NOMO-1 treated with DMSO at 0.1 percent for 48 hours (cell line): ENCODE measurements at regions not wholly inside any gene's neighbourhood (a gene's known extent, or its start where the extent isn't known, plus 50 kb on each side); places are given as distances from the start of the nearest gene placed in this dataset.
A peak's percentile ranks its signal among the peaks of the same experiment; 100 is the strongest.
"Not testable (repeated sequence)": the region's sequence is repeated elsewhere in the genome, so short reads cannot be mapped to it uniquely, and the experiment has no call there.

Experiments
- DNase-seq: peaks from one replicate; lab custom pipeline; 2025; ENCODE audit not compliant: unreplicated experiment; lab: John Stamatoyannopoulos, UW

GRCh38 chr5:78726571-78726970, 78.0 kb upstream of the LHFPL2 start:
- DNase-seq = no peak

- no peak for DNase-seq
These were observed 77.4 kb upstream of the LHFPL2 start for GRCh38 chr5:78726003-78726402.

DNA sequence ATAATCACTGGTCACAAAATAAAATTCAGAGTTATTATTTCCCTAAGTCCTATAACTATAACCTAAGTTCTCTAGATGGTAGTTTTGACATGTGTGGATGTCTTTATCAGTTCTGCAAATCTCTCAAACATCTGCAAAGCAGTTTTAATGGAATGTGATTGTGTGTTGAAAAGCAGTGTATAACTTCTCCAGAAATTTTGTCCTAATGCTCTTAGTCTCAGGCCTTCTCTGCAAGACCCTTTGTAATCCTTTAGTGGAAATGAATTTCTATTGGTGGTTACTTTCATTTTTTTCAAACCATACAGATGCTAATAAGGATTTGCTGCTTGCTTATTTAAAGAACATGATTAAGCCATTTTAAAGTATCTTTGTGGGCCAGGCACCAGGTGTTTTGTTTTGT, 75.5 kb upstream of the LHFPL2 start:
- DNase-seq = no peak

- no peak for DNase-seq
These were observed 72.4 kb upstream of the LHFPL2 start for GRCh38 chr5:78720997-78721396.

- DNase-seq = no peak
These were observed 71.8 kb upstream of the LHFPL2 start for GRCh38 chr5:78720227-78720985.

DNA sequence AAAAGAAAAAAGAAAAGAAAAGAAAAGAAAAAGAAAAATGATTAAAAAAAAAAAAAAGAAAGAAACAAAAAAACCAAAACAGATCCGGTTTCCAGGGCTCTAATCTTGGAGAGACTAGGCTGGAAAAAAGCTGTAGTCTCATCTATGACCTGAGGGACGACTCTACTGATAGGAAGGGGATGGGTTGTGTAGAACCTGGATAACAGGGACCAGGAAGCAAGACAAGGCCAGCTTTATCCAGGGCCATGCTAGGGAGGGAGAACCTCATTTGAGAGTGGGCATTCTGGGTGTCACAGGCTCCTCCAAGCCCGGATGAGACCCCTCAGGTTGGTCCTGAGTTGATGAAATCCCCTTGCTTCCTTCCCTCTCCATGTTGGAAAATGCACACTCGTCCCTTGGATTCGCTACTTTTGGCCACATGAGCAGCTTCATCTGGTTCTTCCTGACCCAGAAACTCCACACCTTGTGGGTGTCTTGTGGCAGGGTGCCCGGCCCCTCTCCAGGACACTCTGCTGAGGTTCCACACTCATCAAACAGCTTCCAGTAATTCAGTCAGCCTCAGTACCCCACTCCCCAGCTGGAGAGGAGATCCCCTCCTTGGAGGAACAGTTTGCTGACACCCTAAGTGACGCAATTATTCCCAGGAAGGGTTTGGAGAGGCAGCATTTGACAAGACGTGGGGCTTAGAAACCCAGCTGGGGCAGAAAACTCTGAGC, 71.1 kb upstream of the LHFPL2 start:
- no peak for DNase-seq

DNA sequence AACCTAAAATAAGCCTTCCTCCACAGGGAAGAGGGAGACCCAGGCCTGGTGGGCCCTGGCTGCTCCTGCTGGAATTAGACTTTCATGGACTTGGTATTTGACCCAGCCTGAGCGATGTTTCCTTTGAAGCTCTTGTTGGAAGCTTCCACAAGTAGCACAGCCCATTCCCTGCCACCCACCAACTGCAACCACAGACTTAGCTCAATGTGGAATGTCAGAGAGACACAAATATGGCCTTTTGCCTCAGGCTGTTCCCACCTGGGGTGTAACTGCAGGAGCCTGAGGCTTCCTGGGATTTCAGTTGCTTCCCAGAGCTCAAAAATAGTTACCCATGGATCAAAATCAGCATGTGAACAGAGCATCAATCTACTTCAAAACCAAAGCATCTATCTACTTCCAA, 70.3 kb upstream of the LHFPL2 start:
- DNase-seq = no peak

DNA sequence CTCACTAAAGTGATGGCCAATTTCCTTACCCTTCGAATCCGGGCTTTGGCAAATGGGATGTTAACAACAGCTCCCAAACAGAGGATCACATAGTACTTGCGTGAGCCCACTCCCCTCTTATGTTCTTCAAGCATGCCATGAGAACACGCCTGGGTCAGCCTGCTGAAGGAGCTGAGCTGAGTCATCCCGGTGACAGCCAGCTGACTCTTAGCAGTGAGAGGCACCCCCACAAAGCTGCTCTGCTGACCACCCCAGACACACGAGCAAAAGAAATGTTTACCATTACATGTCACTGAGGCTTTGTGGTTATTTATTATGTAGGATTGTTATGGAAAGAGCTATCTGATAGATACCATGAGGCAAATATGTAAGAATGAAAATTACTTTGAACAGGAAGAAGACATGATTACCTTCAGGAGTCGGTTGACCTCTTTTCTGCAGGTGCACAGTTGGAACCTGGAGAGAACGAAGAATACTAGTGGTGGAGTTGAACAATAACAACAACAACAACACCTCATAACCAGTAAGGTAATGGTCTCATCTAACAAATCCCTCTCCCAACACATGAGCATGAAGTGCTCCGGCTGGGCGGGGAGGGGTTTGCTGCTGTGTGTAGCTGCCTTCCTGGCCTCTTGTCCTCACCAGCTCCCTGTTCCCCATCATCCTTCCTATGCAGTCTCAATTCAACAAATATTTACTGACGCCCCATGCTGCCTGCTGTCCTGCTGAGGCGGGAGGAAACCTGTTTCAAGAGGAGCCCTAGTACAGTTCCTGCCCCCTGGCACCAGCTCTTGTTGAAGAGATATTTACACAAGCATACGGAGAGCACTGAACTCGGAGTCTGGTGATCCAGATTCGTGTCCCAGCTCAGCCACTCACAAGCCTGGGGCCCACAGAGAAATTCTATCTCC, 69.4 kb upstream of the LHFPL2 start:
- no peak for DNase-seq

DNA sequence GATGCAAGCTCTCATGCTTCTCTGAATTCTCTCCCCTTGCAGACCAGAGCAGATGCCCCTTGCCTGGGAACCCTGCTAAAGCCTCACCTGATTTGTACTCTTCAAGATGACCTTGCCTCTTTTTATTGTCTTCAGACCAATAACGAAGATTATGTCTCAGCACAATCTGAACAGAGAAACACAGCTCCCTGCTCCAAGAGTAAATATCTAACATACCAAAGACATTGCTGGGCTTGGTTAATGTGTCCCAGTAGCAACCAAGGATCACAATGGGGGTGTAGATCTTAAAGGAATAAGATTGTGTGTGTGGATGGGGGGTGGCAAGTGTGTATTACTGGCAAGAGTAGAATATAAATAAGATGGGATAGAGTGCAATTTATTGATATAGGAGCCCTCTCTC, 67.6 kb upstream of the LHFPL2 start:
- no peak for DNase-seq

DNA sequence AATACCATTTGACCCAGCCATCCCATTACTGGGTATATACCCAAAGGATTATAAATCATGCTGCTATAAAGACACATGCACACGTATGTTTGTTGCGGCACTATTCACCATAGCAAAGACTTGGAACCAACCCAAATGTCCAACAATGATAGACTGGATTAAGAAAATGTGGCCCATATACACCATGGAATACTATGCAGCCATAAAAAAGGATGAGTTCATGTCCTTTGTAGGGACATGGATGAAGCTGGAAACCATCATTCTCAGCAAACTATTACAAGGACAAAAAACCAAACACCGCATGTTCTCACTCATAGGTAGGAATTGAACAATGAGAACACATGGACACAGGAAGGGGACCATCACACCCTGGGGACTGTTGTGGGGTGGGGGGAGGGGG, 66.8 kb upstream of the LHFPL2 start:
- not testable (repeated sequence) for DNase-seq

GRCh38 chr5:78711670-78712069, 63.1 kb upstream of the LHFPL2 start:
- DNase-seq = not testable (repeated sequence)

DNA sequence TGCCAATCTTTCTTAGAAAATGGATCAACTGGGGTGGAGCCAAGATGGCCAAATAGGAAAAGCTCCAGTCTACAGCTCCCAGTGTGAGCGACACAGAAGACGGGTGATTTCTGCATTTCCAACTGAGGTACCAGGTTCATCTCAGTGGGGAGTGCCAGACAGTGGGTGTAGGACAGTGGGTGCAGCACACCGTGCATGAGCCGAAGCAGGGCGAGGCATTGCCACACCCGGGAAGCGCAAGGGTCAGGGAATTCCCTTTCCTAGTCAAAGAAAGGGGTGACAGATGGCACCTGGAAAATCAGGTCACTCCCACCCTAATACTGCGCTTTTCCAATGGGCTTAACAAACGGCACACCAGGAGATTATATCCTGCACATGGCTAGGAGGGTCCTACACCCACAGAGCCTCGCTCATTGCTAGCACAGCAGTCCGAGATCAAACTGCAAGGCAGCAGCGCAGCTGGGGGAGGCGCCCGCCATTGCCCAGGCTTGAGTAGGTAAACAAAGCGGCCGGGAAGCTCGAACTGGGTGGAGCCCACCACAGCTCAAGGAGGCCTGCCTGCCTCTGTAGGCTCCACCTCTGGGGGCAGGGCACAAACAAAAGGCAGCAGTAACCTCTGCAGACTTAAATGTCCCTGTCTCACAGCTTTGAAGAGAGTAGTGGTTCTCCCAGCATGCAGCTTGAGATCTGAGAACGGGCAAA, 61.3 kb upstream of the LHFPL2 start:
- DNase-seq = not testable (repeated sequence)

DNA sequence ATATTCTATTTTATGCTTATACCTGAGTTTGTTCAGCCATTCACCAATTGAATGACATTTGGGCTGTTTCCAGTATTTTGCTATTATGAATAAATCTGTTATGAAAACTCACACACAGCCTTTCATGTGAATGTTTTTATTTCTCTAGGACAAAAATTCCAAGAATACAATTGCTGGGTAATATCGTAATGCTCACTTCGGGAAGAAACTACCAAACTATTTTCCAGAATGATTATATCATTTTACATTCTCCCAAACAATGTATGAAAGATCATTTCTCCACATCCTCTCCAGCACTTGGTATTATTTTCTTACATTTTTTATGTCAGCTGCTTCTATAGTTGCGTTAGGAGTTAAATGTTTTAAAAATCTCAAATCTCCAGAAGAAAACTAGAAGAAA, 58.3 kb upstream of the LHFPL2 start:
- DNase-seq = no peak

DNA sequence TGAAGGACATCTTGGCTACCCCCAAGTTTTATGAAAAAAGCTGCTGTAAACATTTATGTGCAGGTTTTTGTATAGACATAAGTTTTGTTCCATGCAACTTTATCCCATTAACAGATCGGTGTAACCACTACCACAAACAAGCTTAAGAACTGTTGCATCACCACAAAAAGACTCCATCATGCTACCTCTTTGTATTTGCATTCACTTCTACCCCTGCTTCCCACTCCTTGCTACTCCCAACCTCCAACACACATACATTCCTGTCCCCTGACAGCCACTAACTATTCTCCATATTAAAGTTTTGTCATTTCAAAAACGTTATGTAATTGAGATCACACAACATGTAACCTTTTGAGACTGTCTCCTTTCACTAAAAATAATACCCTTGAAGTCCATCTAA, 57.8 kb upstream of the LHFPL2 start:
- DNase-seq = no peak

DNA sequence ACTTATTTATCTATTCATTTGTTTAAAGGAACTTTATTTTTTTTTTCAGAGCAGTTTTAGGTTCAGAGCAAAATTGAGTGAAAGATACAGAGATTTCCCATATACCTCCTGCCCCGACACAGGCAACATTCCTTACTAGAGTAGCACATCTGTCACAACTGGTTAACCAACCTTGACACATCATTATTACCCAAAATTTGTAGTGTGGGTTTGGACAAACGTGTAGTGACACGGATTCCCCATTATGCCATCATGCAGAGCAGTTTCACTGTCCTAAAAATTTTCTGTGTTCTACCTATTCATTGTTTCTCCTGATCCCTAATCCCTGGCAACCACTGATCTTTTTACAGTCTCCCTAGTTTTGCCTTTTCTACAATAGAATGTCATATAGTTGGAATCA, 57.3 kb upstream of the LHFPL2 start:
- DNase-seq = no peak

DNA sequence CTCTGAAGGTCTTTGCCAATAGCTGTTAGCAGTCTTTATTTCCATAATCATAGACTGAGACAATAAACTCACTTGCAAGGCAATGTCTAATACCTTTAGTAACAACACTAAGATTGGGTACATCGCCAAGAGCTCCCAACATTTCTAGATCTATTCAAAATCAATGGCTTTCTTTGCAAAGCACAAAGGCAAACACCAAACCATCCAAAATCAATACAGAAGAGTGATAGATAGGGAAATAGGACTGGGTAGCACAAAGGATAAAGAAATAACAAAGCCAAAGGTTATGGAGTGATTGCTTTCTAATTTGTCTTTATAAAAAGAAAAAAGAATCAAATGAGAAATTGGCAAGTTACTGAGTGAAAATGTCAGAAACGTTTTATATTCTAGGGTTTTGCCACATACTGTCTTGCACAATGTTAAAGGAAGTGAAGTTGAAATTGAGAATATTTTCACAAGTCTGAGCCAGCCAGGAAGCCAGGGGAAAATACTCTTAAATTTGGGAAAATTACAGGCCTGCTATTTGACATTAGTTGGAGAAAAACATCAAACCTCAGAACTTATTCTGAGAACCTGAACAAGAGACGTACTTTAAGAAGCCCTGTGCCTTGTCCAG, 53.3 kb upstream of the LHFPL2 start:
- no peak for DNase-seq

- peak; percentile 26 for DNase-seq
These were observed 51.1 kb upstream of the LHFPL2 start for GRCh38 chr5:78699552-78700153.

DNA sequence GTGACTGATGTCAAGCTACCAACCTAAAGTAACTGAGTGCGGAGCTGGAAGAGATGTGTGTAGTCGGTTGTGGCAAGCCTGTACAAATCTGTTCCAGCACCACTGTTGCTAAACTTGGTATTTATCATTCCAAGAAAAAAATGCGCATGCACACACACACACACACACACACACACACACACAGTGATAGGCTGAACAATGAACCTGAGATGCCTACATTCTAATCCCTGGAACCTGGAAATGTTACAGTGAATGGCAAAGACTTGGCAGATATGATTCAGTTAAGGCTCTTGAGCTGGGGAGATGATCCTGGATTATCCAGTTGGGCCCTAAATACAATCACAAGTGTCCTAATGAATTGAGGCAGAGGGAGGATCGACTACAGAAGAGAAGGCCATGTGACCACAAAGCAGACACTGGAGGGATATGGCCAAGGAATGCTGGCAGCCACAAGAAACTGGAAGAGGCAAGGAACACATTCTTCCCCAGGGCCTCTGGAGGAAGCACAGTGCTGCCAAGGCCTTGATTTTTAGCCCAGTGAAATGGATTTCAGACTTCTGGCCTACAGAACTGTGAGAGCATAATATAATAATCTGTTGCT, 49.7 kb upstream of the LHFPL2 start:
- DNase-seq = no peak
